ACC112 (cell line): ENCODE measurements at regions not wholly inside any gene's neighbourhood (a gene's known extent, or its start where the extent isn't known, plus 50 kb on each side); places are given as distances from the start of the nearest gene placed in this dataset.
"Not testable (repeated sequence)": the region's sequence is repeated elsewhere in the genome, so short reads cannot be mapped to it uniquely, and the experiment has no call there.

Source experiments
- H2AFZ ChIP-seq: fragments of 200-600 bp; sonication (generic); one replicate; pipeline ENCODE4 v1.6.0; 2017; ENCODE audit warnings: antibody characterized with exemption, low read length; ENCODE audit not compliant: unreplicated experiment
- H3K27ac ChIP-seq: fragments of 200-600 bp; sonication (generic); 2 replicates; pipeline ENCODE4 v1.5.1; 2014; ENCODE audit warnings: low read depth, mild to moderate bottlenecking, antibody characterized with exemption, low read length, moderate library complexity
- H3K27me3 ChIP-seq: fragments of 200-600 bp; sonication (generic); 2 replicates; pipeline ENCODE4 v1.6.1; 2014; ENCODE audit warnings: mild to moderate bottlenecking, antibody characterized with exemption, low read length, moderate library complexity, mixed read lengths; ENCODE audit not compliant: insufficient read depth
- H3K36me3 ChIP-seq: fragments of 200-600 bp; sonication (generic); 2 replicates; pipeline ENCODE4 v1.6.1; 2016; ENCODE audit warnings: mild to moderate bottlenecking, antibody characterized with exemption, low read length, moderate library complexity, mixed read lengths; ENCODE audit not compliant: insufficient read depth
- H3K4me1 ChIP-seq: fragments of 200-600 bp; sonication (generic); one replicate; pipeline ENCODE4 v1.6.1; 2016; ENCODE audit warnings: low read length, mixed read lengths; ENCODE audit not compliant: insufficient read depth, unreplicated experiment, control insufficient read depth
- H3K4me3 ChIP-seq: fragments of 200-600 bp; sonication (generic); 2 replicates; pipeline ENCODE4 v1.5.1; 2014; ENCODE audit warnings: mild to moderate bottlenecking, low read depth, low read length
- H3K79me2 ChIP-seq: fragments of 200-600 bp; sonication (generic); one replicate; pipeline ENCODE4 v1.6.0; 2016; ENCODE audit warnings: low read length; ENCODE audit not compliant: control insufficient read depth, unreplicated experiment, insufficient read depth

DNA sequence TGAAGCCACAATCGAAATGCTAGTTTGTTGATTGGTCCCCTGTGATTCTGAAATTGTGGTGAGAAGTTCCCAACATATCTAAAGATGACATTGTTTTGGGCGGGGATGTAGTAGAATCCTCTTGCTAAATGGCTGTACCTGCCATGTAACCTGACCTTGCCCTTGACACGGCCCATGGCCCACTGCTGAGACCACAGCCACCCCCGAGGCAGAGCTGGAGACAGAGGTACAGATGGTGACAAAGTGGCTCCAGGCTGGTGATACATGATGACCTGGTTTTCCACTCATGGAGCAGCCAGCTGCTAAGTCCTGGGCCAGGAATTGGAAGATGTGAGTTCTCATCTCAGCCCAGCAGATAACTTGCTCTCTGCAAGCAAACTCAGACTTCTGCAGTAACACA is 226.5 kb downstream of the FOXD2 start:
- no peaks in the 10 kb centered on the region; the same call in 1 of the 2 replicates for H3K27me3 ChIP-seq
- H3K36me3 ChIP-seq: no peaks in the 10 kb centered on the region
- H3K79me2 ChIP-seq: no peaks in the 10 kb centered on the region
- H2AFZ ChIP-seq: no peak overlapping the region
- H3K4me3 ChIP-seq: no peak overlapping the region
- no peaks in the 10 kb centered on the region for H3K4me1 ChIP-seq
- H3K27ac ChIP-seq: no peak overlapping the region

DNA sequence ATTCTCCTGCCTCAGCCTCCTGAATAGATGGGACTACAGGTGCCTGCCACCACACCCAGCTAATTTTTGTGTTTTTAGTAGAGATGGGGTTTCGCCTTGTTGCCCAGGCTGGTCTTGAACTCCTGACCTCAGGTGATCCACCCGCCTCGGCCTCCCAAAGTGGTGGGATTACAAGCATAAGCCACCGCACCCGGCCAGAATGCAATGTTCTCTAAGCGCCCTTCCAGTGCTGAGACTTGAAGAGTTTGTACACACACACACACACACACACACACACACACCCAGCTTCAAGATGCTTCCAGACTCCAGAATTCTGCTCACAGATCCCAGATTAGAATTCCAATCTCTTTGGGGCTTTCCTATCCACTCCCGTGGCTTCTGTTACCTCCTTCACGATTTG is 227.1 kb downstream of the FOXD2 start:
- not testable (repeated sequence) for H3K27me3 ChIP-seq, H3K27ac ChIP-seq, H3K4me3 ChIP-seq, H3K79me2 ChIP-seq, H2AFZ ChIP-seq, H3K4me1 ChIP-seq, H3K36me3 ChIP-seq

DNA sequence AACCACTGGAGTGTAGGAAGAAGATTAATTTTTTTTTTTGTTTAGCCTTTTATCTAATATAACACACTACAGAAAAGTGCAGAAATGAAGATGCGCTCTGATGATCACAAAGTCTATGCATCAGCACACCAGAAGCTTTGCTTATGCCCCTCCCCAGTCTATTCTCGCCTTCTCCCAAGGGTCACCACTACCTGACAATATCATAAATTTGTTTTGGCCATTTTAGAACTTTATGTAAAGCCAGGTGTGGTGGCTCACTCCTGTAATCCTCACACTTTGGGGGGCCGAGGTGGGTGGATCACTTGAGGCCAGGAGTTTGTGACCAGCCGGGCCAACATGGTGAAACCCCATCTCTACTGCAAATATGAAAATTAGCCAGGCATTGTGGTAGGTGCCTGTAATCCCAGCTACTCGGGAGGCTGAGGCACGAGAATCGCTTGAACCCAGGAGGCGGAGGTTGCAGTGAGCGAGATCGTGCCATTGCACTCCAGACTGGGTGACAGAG is 231.3 kb downstream of the FOXD2 start:
- Histone ChIP-seq H3K27ac (no peak overlapping the region), H3K27me3 (peaks cover 5% of the 10 kb centered on the region; the same call in 1 of the 2 replicates), H3K79me2 (no peaks in the 10 kb centered on the region), H3K36me3 (no peaks in the 10 kb centered on the region), H3K4me1 (no peaks in the 10 kb centered on the region), H3K4me3 (no peak overlapping the region), H2AFZ (no peak overlapping the region)

DNA sequence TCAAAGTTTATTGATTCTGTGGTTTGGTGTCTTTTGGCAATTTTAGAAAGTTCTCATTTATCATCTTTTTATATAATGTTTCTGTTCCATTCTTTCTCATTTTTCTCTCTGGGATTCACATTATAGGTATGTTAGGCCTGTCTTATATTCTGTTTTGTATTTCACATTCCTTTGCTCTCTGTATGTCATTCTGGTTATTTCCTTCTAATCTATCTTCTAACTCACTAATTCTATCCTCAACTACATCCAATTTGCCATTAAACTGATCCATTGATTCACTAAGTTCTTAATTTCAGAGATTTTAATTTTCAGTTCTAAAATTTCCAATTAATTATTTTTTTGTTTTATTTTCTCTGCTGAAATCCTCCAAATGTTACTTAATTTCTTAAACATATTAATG is 234.8 kb downstream of the FOXD2 start:
- Histone ChIP-seq H3K4me1 (no peaks in the 10 kb centered on the region), H3K36me3 (no peaks in the 10 kb centered on the region)

DNA sequence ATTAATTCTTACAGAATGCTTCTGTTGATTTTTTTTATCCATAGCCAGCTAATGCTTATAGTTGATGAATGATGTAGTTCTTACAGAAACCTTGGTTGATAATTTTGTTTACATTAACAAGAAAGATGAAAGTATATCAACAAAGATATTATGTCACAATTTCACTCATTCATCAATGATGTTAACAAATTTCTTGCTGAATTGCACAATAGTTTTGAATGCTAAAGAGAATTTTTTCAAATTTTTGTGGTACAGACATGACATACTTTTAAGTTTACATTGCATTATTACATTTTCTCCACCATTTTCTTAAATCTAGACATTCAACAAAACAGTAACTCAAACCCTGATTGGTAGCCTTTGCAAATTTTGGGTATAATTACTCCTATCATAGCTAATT is 236.3 kb downstream of the FOXD2 start:
- Histone ChIP-seq H3K36me3 (no peaks in the 10 kb centered on the region), H3K4me3 (no peak overlapping the region), H2AFZ (no peak overlapping the region), H3K27me3 (0 out of 2 replicates have a peak, but pooled peaks cover 5% of the 10 kb centered on the region), H3K4me1 (no peaks in the 10 kb centered on the region), H3K27ac (no peak overlapping the region), H3K79me2 (no peaks in the 10 kb centered on the region)

More for the DNA sequence above, 234.8 kb downstream of the FOXD2 start:
- no peak overlapping the region for H2AFZ ChIP-seq
- H3K27ac ChIP-seq: no peak overlapping the region
- peaks cover 5% of the 10 kb centered on the region; the same call in 1 of the 2 replicates for H3K27me3 ChIP-seq
- H3K79me2 ChIP-seq: no peaks in the 10 kb centered on the region
- no peak overlapping the region for H3K4me3 ChIP-seq

DNA sequence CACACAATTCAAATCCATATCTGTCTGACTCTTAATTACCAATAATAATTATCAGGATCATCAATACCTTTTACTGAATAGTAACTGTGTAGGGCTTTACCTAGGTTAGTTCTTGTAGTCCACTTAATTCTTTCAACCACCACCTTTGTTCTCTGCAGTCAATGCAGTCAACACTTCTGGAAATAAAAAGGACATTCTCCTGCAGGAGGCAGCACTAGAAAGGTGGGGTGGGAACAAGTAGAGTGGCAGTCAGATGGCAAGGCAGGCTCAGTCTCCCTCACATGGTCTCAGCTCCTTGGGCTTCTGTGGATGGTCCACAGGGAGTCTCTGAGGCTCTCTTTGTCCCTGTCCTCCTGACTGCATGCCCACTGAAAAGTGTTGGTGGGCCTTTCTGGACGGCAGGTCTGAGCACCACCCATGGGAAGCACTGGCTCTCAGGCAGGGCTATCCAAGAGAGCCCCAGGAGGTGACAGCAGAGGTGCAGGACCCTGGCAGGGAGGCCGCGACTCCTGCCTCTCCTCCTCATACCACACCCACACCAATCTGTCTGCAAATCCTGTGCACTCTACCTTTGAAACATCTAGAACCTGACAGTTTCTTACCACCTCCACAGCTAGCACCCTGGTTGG is 237.3 kb downstream of the FOXD2 start:
- Histone ChIP-seq H3K4me1 (no peaks in the 10 kb centered on the region), H3K79me2 (no peaks in the 10 kb centered on the region), H2AFZ (no peak overlapping the region), H3K36me3 (no peaks in the 10 kb centered on the region), H3K27me3 (no peaks in the 10 kb centered on the region), H3K27ac (no peak overlapping the region), H3K4me3 (no peak overlapping the region)

DNA sequence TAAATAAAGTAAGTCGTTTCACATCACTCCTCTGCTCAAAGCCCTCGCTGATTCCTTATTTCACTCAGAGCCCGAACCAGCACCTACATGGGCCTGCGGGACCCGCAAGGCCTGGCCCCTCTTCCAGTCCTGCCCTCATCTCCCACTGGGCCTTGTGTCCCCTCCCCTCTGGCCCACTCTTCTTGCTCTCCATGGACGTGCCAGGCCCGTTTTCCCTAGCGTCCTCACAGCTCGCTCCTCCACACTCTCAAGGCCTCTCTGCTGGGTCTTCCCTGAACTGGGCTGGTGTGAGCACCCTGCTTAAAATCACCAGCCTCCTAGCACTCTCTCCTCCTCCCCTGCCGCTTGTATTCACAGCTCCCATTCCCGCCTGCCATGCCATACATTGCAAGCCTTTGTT is 237.9 kb downstream of the FOXD2 start:
- Histone ChIP-seq H2AFZ (no peak overlapping the region), H3K27me3 (no peaks in the 10 kb centered on the region), H3K4me3 (no peak overlapping the region), H3K79me2 (no peaks in the 10 kb centered on the region), H3K4me1 (no peaks in the 10 kb centered on the region), H3K27ac (no peak overlapping the region), H3K36me3 (no peaks in the 10 kb centered on the region)

DNA sequence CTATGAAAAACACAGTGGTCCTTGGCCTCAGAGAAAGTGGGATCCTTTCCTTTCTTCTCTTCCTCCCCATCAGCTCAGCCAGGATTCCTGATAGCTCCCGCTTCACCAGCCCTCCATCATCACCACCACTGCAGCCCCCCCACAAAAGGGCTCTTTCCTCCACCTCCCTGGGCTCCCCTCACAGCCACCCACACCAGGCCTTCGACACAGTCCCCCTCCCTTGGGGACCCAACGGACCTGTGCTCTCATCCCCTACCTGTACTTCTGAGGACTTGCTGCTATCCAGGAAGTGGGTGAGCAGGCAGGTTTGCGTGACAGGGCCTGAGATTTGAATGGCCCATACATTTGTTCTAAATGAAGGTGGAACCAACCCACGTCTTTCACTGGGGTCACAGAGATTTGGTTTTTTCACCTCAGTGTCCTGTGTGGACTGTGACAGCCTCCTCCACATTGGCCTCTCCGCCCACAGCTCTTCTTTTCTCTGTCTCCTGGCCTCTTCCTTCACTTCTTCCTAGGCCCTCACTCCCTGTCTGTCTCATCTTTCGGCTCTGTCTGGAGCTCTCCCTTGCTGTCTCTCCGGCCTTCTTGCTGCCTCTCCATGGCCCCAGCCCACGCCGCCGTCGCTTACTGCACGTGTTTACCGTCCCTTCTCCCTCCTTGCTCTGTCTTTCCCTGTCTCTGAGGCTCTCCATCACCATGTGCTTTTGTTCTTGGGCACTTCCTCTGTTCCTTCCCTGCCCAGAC is 238.6 kb downstream of the FOXD2 start:
- H3K27me3 ChIP-seq: no peaks in the 10 kb centered on the region
- no peaks in the 10 kb centered on the region for H3K79me2 ChIP-seq
- no peak overlapping the region for H3K4me3 ChIP-seq
- H3K27ac ChIP-seq: no peak overlapping the region
- no peaks in the 10 kb centered on the region for H3K36me3 ChIP-seq
- no peak overlapping the region for H2AFZ ChIP-seq
- H3K4me1 ChIP-seq: no peaks in the 10 kb centered on the region

DNA sequence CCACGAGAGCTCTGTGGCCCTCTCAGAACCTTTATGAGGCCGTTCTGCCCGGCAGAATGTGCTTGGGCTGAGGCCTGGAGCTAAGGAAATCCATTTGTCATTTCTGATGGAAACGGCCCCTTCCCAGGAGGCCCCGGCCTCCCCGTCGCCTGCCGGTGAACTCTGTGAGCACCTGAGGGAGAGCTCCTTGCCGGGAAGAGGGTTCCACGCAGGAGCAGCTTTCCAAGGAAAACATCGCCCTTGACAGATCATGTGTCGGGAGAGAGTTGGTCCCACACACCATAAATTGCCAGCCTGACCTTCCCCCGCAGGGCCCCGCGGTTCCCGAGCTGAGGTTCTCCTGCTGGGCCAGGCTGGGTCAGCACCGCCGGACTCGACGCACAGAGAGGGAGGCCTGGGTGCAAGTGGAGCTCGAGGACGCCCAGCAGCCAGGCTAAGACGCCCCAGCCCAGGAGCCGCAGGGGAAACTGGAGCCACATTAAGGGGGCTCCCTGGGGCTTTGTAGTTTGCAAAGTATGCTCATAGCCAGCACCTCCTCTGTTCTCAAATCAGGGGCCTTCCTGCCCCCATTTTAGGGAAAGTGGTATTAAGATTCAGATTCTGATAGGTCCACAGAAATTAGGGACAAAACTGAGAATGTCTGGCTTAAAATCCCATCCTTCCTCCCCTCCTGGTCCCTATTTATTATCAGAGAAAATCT is 239.5 kb downstream of the FOXD2 start:
- Histone ChIP-seq H3K27me3 (no peaks in the 10 kb centered on the region), H3K27ac (no peak overlapping the region), H3K4me3 (no peak overlapping the region), H2AFZ (no peak overlapping the region), H3K36me3 (no peaks in the 10 kb centered on the region), H3K4me1 (no peaks in the 10 kb centered on the region), H3K79me2 (no peaks in the 10 kb centered on the region)

DNA sequence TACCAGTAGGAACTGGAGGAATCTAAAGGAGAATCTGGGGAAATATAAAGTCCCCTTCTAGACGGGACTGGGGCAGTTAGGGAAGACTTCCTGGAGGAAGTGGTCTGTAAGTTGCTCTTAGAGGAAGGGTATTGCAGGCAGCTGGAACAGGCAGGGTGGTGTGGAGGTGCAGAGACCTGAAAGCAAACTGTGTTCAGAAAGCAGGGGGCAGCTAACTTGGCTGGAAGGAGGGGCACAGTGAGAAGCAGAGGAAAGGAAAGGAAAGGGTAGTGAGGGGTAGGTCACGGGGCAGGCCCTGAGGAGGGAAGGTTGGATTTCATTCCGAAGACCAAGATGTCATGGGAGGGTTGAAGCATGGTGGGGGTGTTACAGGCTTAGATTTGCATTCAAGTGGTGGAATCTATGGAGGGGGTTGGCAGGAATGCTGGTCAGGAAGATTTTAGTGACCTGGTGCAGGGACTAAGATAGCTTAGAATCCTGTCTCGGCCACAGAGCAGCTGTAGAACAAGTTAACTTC is 240.7 kb downstream of the FOXD2 start:
- H2AFZ ChIP-seq: no peak overlapping the region
- H3K27me3 ChIP-seq: no peaks in the 10 kb centered on the region

More for the DNA sequence above, 240.7 kb downstream of the FOXD2 start:
- H3K4me1 ChIP-seq: no peaks in the 10 kb centered on the region
- H3K27ac ChIP-seq: no peak overlapping the region
- no peak overlapping the region for H3K4me3 ChIP-seq
- H3K79me2 ChIP-seq: no peaks in the 10 kb centered on the region
- H3K36me3 ChIP-seq: no peaks in the 10 kb centered on the region
